Effector CD4-positive, alpha-beta T cell (primary cell): ENCODE measurements at regions not wholly inside any gene's neighbourhood (a gene's known extent, or its start where the extent isn't known, plus 50 kb on each side); places are given as distances from the start of the nearest gene placed in this dataset.
"Not testable (repeated sequence)": the region's sequence is repeated elsewhere in the genome, so short reads cannot be mapped to it uniquely, and the experiment has no call there.

Source experiments
- DNase-seq: peaks from one replicate; pipeline ENCODE4 v3.0.0-alpha.2; 2020

GRCh38 chrX:43386875-43387274 is 269.2 kb upstream of the MAOA start:
- no peak for DNase-seq

DNA sequence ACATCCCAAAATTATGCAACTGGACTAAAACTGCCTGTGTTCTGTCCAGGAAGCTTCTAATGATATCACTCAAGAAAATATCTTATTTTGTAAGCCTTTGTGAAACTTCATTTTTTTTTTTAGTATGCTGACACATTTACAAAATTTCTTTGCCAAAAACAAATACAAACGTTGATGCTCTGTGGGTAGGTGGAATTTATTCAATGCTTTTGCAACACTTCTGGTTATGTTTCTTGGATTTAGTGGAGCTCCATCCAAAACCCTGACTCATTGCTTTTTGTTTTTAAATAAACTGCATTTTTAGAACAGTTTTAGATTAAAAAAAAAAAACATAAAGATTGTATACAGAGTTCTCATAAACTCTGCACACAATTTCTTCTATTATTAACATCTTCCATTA is 250.9 kb upstream of the MAOA start:
- no peak for DNase-seq

DNA sequence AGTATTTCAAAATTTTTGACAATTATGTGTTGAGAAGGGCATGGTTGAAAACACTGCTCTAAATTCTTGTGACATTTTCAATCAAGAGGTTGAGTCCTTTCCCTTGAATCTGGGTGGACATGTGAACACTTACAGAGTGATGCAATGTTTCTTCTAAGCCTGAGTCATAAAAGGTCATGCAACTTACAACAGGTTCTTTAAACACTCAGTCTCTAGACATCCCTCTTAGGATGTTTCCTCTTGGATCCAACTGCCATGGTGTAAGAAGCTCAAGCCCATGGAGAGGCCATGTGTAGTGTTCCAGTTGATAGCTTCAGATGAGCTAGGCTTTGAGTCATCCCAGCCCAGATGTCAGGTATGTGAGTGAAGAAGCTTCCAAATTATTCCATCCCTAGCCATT is 232.2 kb upstream of the MAOA start:
- DNase-seq: no peak

GRCh38 chrX:43436517-43436916 is 219.6 kb upstream of the MAOA start:
- no peak for DNase-seq

GRCh38 chrX:43446752-43447151 is 209.3 kb upstream of the MAOA start:
- no peak for DNase-seq

DNA sequence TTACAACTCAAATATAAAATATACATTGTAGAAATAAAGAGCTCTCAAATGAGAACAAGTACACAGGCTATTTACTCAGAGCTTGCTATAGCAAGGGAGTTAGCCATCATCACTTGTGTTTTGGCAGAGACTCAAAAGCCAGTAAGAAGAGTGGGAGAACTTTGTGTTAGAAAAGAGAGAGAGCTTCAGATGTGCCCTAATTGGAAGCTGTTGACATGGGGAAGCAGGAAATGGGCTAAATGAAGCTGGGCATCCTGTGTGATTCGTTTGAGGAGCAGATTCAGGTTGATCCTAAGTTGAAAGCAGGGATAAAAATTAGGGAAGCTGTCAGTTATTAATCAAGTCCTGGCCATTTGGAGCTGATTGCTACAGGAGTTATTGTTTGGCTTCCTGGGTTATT is 207.4 kb upstream of the MAOA start:
- no peak for DNase-seq

- no peak for DNase-seq
Observed at GRCh38 chrX:43450355-43450754, 205.7 kb upstream of the MAOA start.

- not testable (repeated sequence) for DNase-seq
Observed at GRCh38 chrX:43451976-43452686, 204.0 kb upstream of the MAOA start.

DNA sequence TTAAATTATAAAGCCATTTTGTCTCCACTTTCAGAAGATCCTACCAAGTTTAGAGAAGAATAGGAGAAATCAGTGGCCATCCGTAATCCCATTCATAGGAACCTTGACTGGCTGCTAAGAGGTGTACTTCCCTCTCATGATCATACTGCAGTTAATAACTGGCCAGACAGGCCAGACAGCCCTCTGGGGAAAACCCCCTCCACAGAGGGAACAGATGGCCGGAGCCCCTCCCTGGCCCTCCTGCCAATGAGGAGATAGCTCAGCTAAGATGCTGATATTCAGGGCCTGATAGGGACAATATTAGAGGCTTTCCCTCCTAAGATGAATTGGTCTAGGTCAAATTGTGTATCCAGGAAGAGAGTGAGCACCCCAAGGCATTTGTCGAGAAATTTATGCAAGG is 200.0 kb upstream of the MAOA start:
- no peak for DNase-seq

DNA sequence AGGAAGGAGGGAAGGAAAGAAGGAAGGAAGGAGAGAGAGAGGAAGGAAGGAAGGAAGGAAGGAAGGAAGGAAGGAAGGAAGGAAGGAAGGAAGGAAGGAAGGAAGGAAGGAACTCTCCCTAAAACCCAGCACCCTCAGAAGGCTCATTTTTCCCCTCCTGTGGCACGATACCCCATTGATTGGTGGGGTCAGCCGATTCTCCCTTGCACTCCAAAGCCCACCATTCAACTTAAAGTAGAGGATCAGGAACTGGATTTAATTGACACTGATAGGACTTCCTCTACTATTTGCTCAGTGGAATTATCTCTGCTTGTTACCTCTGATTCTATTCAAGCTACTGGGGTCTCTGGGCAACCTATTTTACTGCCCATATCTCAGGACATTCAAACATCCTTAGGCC is 199.2 kb upstream of the MAOA start:
- no peak for DNase-seq

- DNase-seq: no peak
Observed at GRCh38 chrX:43467608-43468234, 188.4 kb upstream of the MAOA start.

- DNase-seq: no peak
Observed at GRCh38 chrX:43469391-43470054, 186.6 kb upstream of the MAOA start.

GRCh38 chrX:43474321-43474720 is 181.8 kb upstream of the MAOA start:
- DNase-seq: no peak

- DNase-seq: no peak
Observed at GRCh38 chrX:43479070-43479469, 177.0 kb upstream of the MAOA start.

DNA sequence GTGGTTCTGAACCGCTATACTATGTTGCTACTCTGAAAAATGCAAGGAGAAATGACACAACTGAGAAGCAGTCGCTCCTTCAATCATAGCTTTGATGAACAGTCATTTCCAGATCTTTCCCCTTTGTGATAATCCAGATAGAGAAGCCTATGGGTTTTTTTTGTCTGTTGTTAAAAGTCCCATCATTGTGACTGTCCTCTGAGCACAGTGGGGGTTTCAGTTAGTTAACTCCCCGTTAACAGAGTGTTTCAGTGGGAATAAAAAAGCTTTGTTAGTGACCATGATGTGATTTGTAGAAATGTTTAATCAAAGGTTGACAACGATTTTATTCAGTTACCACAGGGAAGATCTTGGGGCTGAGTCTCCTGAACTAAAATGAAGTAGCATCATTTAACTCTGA is 176.2 kb upstream of the MAOA start:
- no peak for DNase-seq

DNA sequence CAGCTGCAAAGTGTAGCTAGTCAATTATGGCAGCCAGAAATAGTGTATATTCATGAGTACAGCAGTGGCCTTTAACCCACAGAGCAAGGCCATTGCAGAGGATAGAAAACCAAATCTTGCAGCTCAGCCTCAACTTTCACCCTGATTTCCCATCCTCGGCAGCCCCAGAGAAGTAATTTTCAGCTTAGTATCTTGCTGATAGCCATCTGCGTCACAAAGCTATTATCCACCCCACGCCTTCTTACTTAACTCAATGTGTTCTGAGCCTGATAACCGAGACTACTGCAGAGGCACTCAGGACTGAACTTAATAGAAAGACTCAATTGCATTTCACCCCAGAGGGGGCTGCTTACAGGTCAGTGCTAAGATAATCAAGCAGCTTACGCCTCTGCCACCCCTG is 174.5 kb upstream of the MAOA start:
- no peak for DNase-seq

DNA sequence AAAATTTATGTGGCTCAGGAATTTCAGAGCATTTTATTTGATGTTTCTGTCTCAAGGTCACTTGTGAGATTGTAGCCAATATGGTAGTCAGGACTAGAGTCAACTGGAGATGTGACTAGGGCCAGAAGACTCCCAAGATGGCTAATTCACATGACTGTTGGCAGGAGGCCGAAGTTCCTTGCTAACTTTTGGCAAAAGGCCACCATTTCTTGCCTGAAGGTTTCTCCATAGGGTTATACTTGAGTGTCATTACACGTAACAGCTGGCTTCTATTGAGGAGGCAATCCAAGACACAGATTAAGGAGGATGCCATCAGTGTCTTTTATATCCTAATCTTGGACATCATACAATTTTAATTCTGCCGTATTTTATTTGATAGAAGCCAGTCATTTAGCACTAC is 162.3 kb upstream of the MAOA start:
- no peak for DNase-seq

GRCh38 chrX:43500246-43500645 is 155.9 kb upstream of the MAOA start:
- DNase-seq: no peak

DNA sequence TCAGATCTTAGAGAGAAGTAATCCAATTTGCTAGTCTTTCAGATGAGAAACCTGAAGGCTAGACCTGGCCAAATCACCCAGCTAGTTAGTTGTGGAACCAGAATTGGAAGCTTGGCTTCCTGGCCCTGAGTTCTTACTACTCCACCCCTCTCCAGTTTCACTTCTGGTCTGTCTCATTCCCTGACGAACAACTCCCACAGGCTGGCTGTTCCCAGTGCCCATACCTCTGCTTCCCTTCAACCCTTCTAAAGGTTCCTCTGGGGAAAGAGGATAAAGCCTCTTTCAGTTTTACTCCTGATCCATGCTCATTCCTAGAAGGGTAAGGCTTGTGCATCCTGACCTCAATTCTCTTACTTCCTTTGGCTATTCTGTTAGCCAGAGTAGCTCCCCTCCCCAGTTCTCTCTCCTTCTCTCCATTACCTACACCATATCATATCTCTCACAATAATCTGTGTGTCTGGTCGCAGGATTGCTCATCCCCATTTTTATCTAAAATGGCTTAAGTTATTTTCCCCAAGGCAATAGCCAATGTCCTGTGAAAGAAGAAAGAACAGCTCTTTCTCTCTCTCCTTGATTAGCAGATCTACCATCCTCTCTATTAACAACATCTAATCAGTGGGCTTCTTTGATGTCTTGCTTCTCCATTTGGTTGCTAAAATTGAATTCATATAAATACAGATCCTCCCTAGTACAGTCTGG is 155.0 kb upstream of the MAOA start:
- no peak for DNase-seq

DNA sequence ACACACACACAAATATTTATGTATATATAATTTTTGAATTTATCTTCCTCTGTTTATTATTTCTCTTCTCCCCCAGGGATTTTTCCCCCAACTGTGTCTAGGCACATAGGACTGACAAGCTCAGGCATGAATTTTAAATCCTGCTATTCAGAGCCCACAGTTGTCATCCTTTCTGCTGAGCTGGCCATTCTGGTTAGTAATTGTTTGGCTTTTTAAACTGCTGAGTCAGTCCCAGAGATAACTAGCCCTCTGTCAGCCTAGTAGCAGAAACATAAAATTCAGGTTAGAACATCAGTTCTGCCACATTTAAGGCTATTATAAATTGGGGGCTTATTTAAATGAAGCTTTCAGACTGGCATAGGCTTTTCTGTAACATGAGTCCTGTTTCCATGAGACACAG is 151.7 kb upstream of the MAOA start:
- no peak for DNase-seq

DNA sequence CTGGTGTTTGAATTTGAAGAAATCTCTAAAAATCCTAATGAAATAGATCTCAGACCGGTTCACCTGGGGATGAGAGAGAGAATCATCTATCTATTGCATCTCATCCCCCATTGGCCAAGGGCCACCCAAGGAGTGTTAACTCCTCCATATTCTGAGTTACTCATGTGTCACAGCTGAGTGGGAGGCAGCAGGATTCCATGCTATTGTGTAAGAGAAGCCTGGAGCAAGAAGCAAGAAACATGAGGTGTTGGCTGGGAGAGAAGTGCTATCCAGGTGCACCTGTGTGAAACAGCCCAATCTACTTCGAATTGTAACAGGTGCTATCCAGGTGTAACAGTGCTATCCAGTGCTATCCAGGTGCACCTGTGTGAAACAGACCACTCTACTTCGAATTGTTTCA is 150.3 kb upstream of the MAOA start:
- DNase-seq: no peak

DNA sequence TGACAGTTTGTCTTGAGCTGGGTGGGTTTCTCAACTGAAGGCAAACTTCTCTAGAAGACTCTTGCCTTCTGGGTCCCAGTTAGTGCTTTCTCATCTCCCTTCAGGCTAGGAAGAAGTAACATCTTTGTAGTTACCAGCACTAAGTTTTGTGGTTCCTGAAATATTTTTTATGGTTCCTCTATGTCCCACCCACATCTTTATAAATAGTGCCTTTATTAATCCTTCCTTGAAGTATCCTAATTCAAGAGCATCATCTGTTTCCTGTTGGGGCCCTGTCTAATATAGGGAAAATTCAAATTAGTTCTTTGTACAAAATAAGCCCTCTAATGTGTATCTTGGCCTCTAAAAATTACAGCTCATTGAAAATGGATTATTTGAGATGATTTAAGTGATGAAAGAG is 147.4 kb upstream of the MAOA start:
- DNase-seq: no peak

GRCh38 chrX:43510209-43510608 is 145.9 kb upstream of the MAOA start:
- DNase-seq: no peak

DNA sequence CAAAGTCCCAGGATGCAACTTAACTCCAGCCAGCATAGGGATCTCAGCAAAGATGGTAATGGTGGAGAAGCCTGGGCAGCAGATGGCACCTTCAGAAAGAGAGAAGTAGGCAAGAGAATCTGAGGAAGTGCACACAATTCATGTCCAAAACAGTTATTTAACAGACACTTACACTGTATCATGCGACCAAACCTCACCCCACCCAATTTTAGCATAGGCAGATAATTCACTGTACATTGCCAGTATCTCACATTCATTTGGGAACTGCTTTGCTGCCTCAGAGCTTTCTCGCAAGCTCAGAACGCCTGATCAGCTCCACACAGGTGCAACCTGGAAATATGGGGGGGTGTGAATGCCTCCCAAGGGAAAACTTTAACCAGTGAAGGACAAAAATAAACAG is 143.0 kb upstream of the MAOA start:
- DNase-seq: no peak
